ENCODE measurements at regions not wholly inside any gene's neighbourhood (a gene's known extent, or its start where the extent isn't known, plus 50 kb on each side); places are given as distances from the start of the nearest gene placed in this dataset.

DNA sequence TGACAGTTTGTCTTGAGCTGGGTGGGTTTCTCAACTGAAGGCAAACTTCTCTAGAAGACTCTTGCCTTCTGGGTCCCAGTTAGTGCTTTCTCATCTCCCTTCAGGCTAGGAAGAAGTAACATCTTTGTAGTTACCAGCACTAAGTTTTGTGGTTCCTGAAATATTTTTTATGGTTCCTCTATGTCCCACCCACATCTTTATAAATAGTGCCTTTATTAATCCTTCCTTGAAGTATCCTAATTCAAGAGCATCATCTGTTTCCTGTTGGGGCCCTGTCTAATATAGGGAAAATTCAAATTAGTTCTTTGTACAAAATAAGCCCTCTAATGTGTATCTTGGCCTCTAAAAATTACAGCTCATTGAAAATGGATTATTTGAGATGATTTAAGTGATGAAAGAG lies 147.4 kb upstream of the MAOA start:
- TF ChIP-seq FOXA1 (IDR thresholded peaks at IDR 0.05) = no peak
- TF ChIP-seq, protein P1, sequence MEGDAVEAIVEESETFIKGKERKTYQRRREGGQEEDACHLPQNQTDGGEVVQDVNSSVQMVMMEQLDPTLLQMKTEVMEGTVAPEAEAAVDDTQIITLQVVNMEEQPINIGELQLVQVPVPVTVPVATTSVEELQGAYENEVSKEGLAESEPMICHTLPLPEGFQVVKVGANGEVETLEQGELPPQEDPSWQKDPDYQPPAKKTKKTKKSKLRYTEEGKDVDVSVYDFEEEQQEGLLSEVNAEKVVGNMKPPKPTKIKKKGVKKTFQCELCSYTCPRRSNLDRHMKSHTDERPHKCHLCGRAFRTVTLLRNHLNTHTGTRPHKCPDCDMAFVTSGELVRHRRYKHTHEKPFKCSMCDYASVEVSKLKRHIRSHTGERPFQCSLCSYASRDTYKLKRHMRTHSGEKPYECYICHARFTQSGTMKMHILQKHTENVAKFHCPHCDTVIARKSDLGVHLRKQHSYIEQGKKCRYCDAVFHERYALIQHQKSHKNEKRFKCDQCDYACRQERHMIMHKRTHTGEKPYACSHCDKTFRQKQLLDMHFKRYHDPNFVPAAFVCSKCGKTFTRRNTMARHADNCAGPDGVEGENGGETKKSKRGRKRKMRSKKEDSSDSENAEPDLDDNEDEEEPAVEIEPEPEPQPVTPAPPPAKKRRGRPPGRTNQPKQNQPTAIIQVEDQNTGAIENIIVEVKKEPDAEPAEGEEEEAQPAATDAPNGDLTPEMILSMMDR (IDR thresholded peaks at IDR 0.05; ENCODE audit: low read depth, low read length, missing input control) = no peak

Data from liver (tissue), 2 donors.